ENCODE measurements at regions not wholly inside any gene's neighbourhood (a gene's known extent, or its start where the extent isn't known, plus 50 kb on each side); places are given as distances from the start of the nearest gene placed in this dataset.

GRCh38 chr5:9787861-9788600 lies 157.9 kb upstream of the TAS2R1 start:
- TF ChIP-seq CTCF (IDR thresholded peaks at IDR 0.05; ENCODE audit: low read depth, low read length) (no peak), MYC (IDR thresholded peaks at IDR 0.05; ENCODE audit: low read depth, low read length) (no peak)

Data from NB4 (cell line).